Natural killer cell treated with Interleukin-12 subunit alpha and Interleukin-12 subunit beta and Interleukin-15 and Interleukin-18, amount 100 ng/mL, for 72 hours (primary cell): ENCODE measurements at regions not wholly inside any gene's neighbourhood (a gene's known extent, or its start where the extent isn't known, plus 50 kb on each side); places are given as distances from the start of the nearest gene placed in this dataset.

Source experiments
- ATAC-seq, 2 donors: fragments of 150-1000 bp; cut with Tn5 transposase in 1 of 2; sonication (Bioruptor Pico), chemical (Tn5 transposase) in 1 of 2; 2 replicates each; pipeline ENCODE4 v1.10.0; 2021
- DNase-seq: peaks from one replicate; pipeline ENCODE4 v3.0.0; 2022; ENCODE audit warnings: low spot score
- H3K27ac Mint-ChIP-seq, 2 donors: 1 replicate in 1 of 2; 2 replicates in 1 of 2; pipeline ENCODE4 v1.8.0; 2022; ENCODE audit warnings: mixed read lengths in 2 of 2, mild to moderate bottlenecking in 1 of 2, moderate library complexity in 1 of 2
- H3K27me3 Mint-ChIP-seq, 2 donors: 1 replicate in 1 of 2; 2 replicates in 1 of 2; pipeline ENCODE4 v1.8.0; 2022; ENCODE audit warnings: mixed read lengths in 2 of 2
- H3K36me3 Mint-ChIP-seq: one replicate; pipeline ENCODE4 v1.8.0; 2022; ENCODE audit warnings: mixed read lengths
- H3K4me1 Mint-ChIP-seq, 2 donors: 1 replicate in 1 of 2; 2 replicates in 1 of 2; pipeline ENCODE4 v1.8.0; 2022; ENCODE audit warnings: low read depth in 2 of 2, mixed read lengths in 2 of 2, mild to moderate bottlenecking in 1 of 2
- H3K4me3 Mint-ChIP-seq: one replicate; pipeline ENCODE4 v1.8.0; 2022; ENCODE audit warnings: mixed read lengths
- H3K9me3 Mint-ChIP-seq: 2 replicates; pipeline ENCODE4 v1.8.0; 2022; ENCODE audit warnings: mixed read lengths

- H3K9me3 Mint-ChIP-seq, result no peaks in the 10 kb centered on the region
- DNase-seq, result no peak
- no peak overlapping the region for H3K27ac Mint-ChIP-seq
- H3K4me1 Mint-ChIP-seq, result no peaks in the 10 kb centered on the region
- ATAC-seq, result no peak
- H3K36me3 Mint-ChIP-seq, result no peaks in the 10 kb centered on the region
- peaks cover 2 to 5% of the 10 kb centered on the region in 2 donors for H3K27me3 Mint-ChIP-seq
- H3K4me3 Mint-ChIP-seq, result no peak overlapping the region
Observed at GRCh38 chr14:56959121-56959520, 148.8 kb upstream of the OTX2 start.

- peaks cover 2 to 5% of the 10 kb centered on the region in 2 donors for H3K27me3 Mint-ChIP-seq
- ATAC-seq (no peak), DNase-seq (no peak)
- H3K27ac Mint-ChIP-seq, result no peak overlapping the region
- no peaks in the 10 kb centered on the region for H3K36me3 Mint-ChIP-seq
- H3K4me3 Mint-ChIP-seq, result no peak overlapping the region
- no peaks in the 10 kb centered on the region for H3K4me1 Mint-ChIP-seq
- no peaks in the 10 kb centered on the region for H3K9me3 Mint-ChIP-seq
Observed at GRCh38 chr14:56956182-56956581, 145.9 kb upstream of the OTX2 start.

- Mint-ChIP-seq H3K27me3 (peaks cover 2 to 5% of the 10 kb centered on the region in 2 donors), H3K36me3 (no peaks in the 10 kb centered on the region), H3K4me3 (no peak overlapping the region), H3K9me3 (no peaks in the 10 kb centered on the region), H3K27ac (no peak overlapping the region), H3K4me1 (no peaks in the 10 kb centered on the region)
- ATAC-seq (no peak), DNase-seq (no peak)
Observed at GRCh38 chr14:56955745-56956144, 145.5 kb upstream of the OTX2 start.

GRCh38 chr14:56953884-56954283, 143.6 kb upstream of the OTX2 start:
- peaks cover 2 to 5% of the 10 kb centered on the region in 2 donors for H3K27me3 Mint-ChIP-seq
- DNase-seq (no peak), ATAC-seq (no peak)
- H3K4me1 Mint-ChIP-seq, result no peaks in the 10 kb centered on the region
- H3K4me3 Mint-ChIP-seq, result no peak overlapping the region
- no peak overlapping the region for H3K27ac Mint-ChIP-seq
- no peaks in the 10 kb centered on the region for H3K36me3 Mint-ChIP-seq
- no peaks in the 10 kb centered on the region for H3K9me3 Mint-ChIP-seq

GRCh38 chr14:56952766-56953473, 142.6 kb upstream of the OTX2 start:
- H3K4me3 Mint-ChIP-seq, result no peak overlapping the region
- H3K4me1 Mint-ChIP-seq, result no peaks in the 10 kb centered on the region
- DNase-seq (no peak), ATAC-seq (no peak)
- no peaks in the 10 kb centered on the region for H3K9me3 Mint-ChIP-seq
- H3K27me3 Mint-ChIP-seq, result peaks cover 2 to 5% of the 10 kb centered on the region in 2 donors
- H3K36me3 Mint-ChIP-seq, result no peaks in the 10 kb centered on the region
- no peak overlapping the region for H3K27ac Mint-ChIP-seq

- DNase-seq (no peak), ATAC-seq (no peak)
- Mint-ChIP-seq H3K36me3 (no peaks in the 10 kb centered on the region), H3K4me1 (no peaks in the 10 kb centered on the region), H3K4me3 (no peak overlapping the region), H3K9me3 (peaks cover 4% of the 10 kb centered on the region), H3K27me3 (peaks cover 0 to 8% of the 10 kb centered on the region in 2 donors), H3K27ac (no peak overlapping the region)
Observed at GRCh38 chr14:56949828-56950227, 139.5 kb upstream of the OTX2 start.

GRCh38 chr14:56945291-56945690, 135.0 kb upstream of the OTX2 start:
- peaks cover 18% of the 10 kb centered on the region for H3K9me3 Mint-ChIP-seq
- H3K36me3 Mint-ChIP-seq, result peaks cover 8% of the 10 kb centered on the region
- no peaks in the 10 kb centered on the region for H3K4me1 Mint-ChIP-seq
- DNase-seq, result no peak
- no peak overlapping the region for H3K4me3 Mint-ChIP-seq
- H3K27me3 Mint-ChIP-seq, result peaks cover 0 to 22% of the 10 kb centered on the region in 2 donors
- no peak overlapping the region for H3K27ac Mint-ChIP-seq
- ATAC-seq, result no peak

- no peak for DNase-seq
- H3K36me3 Mint-ChIP-seq, result peaks cover 8% of the 10 kb centered on the region
- no peak for ATAC-seq
- H3K27ac Mint-ChIP-seq, result no peak overlapping the region
- peaks cover 21% of the 10 kb centered on the region for H3K9me3 Mint-ChIP-seq
- no peak overlapping the region for H3K4me3 Mint-ChIP-seq
- H3K27me3 Mint-ChIP-seq, result peaks cover 0 to 22% of the 10 kb centered on the region in 2 donors
- no peaks in the 10 kb centered on the region for H3K4me1 Mint-ChIP-seq
Observed at GRCh38 chr14:56944397-56944796, 134.1 kb upstream of the OTX2 start.

GRCh38 chr14:56933446-56933845, 123.2 kb upstream of the OTX2 start:
- H3K27me3 Mint-ChIP-seq, result no peaks in the 10 kb centered on the region
- no peaks in the 10 kb centered on the region for H3K36me3 Mint-ChIP-seq
- H3K4me3 Mint-ChIP-seq, result no peak overlapping the region
- no peak overlapping the region for H3K27ac Mint-ChIP-seq
- H3K9me3 Mint-ChIP-seq, result no peaks in the 10 kb centered on the region
- DNase-seq (no peak), ATAC-seq (no peak)
- H3K4me1 Mint-ChIP-seq, result no peaks in the 10 kb centered on the region

- ATAC-seq, result no peak
- DNase-seq, result no peak
- Mint-ChIP-seq H3K36me3 (no peaks in the 10 kb centered on the region), H3K27me3 (no peaks in the 10 kb centered on the region), H3K4me1 (no peaks in the 10 kb centered on the region), H3K4me3 (no peak overlapping the region), H3K27ac (no peak overlapping the region), H3K9me3 (no peaks in the 10 kb centered on the region)
Observed at GRCh38 chr14:56918849-56919574, 108.7 kb upstream of the OTX2 start.

GRCh38 chr14:56905282-56905681, 95.0 kb upstream of the OTX2 start:
- ATAC-seq (no peak), DNase-seq (no peak)
- Mint-ChIP-seq H3K4me1 (no peaks in the 10 kb centered on the region), H3K36me3 (no peaks in the 10 kb centered on the region), H3K9me3 (peaks cover 3% of the 10 kb centered on the region), H3K27ac (no peak overlapping the region), H3K27me3 (peaks cover 10 to 25% of the 10 kb centered on the region in 2 donors), H3K4me3 (no peak overlapping the region)

- H3K36me3 Mint-ChIP-seq, result no peaks in the 10 kb centered on the region
- ATAC-seq, result no peak
- H3K27me3 Mint-ChIP-seq, result peaks cover 12 to 25% of the 10 kb centered on the region in 2 donors
- no peak for DNase-seq
- H3K27ac Mint-ChIP-seq, result no peak overlapping the region
- no peaks in the 10 kb centered on the region for H3K4me1 Mint-ChIP-seq
- no peak overlapping the region for H3K4me3 Mint-ChIP-seq
- H3K9me3 Mint-ChIP-seq, result peaks cover 3% of the 10 kb centered on the region
Observed at GRCh38 chr14:56903304-56903969, 93.2 kb upstream of the OTX2 start.

GRCh38 chr14:56902385-56902784, 92.1 kb upstream of the OTX2 start:
- Mint-ChIP-seq H3K4me1 (no peaks in the 10 kb centered on the region), H3K9me3 (peaks cover 3% of the 10 kb centered on the region), H3K4me3 (no peak overlapping the region), H3K27ac (no peak overlapping the region), H3K36me3 (no peaks in the 10 kb centered on the region), H3K27me3 (peaks cover 12 to 25% of the 10 kb centered on the region in 2 donors)
- ATAC-seq (no peak), DNase-seq (no peak)

GRCh38 chr14:56900726-56901125, 90.4 kb upstream of the OTX2 start:
- ATAC-seq (no peak), DNase-seq (no peak)
- Mint-ChIP-seq H3K36me3 (no peaks in the 10 kb centered on the region), H3K4me3 (no peak overlapping the region), H3K27ac (no peak overlapping the region), H3K27me3 (peaks cover 14 to 20% of the 10 kb centered on the region in 2 donors), H3K9me3 (peaks cover 4% of the 10 kb centered on the region), H3K4me1 (no peaks in the 10 kb centered on the region)
